ENCODE measurements at regions not wholly inside any gene's neighbourhood (a gene's known extent, or its start where the extent isn't known, plus 50 kb on each side); places are given as distances from the start of the nearest gene placed in this dataset.
"Not testable (repeated sequence)": the region's sequence is repeated elsewhere in the genome, so short reads cannot be mapped to it uniquely, and the experiment has no call there.

DNA sequence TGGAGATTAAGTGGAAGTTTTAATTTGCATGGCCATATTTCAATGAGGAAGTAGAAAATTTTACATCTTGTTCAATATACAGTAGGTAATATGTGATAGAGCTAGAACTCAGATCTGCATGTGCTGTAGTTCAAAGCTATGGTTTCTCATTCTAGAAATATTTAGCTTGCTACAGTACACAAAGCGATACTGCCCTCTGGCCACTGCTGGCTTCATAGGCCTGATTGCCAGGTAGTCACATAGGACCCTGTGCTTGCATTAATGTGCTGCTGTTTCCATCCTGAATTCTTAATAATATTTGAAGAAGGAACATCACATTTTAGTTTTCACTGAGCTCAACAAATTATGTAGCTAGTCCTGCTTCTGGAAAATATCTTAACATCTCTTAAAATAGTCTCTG, 87.0 kb downstream of the PLSCR2 start:
- peak in 1 of 2 experiments; percentile 41 for DNase-seq

DNA sequence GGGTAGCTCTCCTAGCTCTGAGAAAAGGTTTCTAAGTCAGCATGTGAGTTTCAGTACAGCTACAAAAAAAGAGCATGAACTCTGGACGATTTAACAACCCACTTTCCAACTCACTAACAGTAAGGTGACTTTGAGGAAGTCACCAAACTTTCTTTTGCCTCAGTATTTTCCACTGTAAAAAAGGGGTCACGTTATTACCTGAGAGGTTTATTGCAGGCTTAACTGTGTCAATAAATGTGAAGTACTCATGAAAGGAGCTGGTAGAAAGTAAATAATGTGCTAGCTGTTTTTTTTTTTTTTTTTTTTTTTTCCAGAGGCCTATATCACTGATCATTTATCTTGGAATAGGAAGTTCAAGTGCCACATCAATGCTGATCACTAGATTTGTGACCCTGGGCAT, 89.3 kb downstream of the PLSCR2 start:
- no peak for DNase-seq

DNA sequence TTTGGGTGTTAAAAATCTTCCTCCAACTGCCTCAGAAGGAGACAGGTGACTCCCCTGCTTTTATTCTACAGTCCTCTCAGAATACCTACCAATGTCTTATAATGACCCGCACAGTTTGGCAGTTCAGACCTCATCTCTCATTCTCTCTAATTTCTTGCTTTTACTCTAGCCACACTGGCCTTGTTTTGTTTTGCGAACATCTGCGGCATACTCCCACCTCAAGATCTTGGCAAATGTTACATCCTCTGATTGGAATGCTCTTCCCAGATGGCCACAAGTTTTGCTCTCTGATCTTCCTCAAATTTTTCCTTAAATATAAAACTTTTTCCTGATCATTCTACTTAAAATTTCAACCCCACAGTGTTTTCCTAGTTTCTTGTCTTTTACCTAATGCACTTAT, 94.1 kb downstream of the PLSCR2 start:
- no peak for DNase-seq

DNA sequence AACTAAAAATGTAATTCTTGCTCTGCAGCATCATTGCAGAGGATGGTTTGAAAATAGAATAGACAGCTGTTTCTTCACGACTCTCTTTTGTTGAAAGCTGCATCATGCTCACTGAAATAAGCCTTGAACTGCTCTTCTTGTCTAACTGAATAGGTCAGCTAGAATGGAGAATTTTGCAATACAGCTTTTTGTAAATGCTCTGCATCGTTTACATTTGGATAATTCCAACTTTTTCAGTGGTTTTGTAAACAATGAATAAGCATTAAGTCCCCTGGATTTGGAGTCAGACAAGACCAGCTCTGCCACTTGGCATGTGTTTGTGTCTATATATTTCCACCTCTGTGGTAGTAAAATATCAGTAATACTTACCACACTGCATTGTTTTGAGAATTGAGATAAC, 95.2 kb downstream of the PLSCR2 start:
- DNase-seq: no peak

DNA sequence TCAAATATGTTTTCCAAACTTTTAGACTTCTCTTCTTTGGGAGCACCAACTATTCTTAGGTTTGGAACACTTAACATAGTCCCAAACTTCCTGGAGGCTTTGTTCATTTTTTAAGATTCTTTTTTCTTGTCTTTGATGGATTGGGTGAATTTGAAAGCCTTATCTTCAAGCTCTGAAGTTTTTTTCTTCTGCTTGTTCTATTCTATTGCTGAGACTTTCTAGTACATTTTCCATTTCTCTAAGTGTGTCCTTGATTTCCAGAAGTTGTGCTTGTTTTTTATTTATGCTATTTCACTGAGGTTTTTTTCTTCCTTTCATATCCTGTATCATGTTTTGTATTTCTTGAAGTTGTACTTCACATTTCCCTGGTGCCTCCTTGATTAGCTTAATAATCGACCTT, 97.5 kb downstream of the PLSCR2 start:
- no peak for DNase-seq

DNA sequence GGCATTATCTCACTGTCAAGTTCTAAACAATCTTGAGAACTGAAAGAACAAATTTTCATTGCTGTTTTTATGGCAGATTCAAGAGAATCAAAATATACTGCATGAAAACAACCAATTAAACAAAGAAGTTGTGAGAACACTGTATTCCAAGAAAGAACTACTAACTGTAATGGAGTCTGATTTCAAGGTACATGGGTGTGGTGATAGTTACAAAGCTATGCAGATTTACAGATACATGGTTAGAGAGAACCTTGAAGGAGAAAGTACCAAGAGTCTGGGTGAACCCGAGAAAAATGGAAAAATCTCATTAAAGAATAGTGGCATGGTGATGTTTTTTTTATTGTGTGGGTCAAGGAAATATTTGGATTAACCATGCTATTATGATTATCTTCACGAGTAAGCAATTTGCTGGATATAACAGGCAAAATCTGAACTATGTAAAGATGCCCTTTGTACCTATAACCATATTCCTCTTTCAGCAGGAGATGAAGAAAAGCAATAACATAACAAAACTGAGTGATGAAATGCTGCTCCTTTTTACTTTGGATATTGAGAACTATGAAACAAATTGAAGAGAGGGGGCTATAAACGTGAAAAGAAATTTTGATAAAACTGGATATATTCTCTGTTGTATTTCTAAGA, 100.4 kb downstream of the PLSCR2 start:
- DNase-seq: no peak

DNA sequence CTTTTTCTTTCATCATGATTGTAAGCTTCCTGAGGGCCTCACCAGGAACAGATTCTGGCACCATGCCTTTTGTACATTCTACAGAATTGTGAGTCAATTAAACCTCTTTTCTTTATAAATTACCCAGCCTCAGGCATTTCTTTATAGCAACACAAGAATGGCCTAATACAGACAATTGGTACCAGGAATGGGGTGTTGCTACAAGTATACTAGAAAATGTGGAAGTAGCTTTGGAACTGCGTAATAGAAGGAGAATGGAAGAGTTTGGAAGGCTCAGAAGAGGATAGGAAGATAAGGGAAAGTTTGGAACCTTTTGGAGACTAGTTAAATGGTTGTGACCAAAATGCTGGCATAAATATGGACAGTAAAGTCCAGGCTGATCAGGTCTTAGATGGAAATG, 108.9 kb upstream of the PLSCR4 start:
- DNase-seq: no peak

DNA sequence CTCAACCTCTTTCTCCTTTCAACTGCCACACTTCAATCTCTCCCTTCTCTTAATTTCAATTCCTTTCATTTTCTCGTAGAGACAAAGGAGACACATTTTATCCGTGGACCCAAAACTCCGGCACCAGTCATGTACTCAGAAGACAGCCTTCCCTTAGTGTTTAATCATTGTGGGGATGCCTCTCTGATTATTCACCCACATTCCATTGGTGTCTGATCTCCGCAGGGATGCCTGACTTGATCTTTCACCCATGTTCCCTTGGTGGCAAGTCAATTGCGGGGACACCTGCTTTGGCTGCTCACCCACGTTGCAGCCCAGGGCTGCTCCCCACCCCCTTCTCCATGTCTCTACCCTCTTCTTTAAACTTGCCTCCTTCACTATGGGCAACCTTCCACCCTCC, 103.5 kb upstream of the PLSCR4 start:
- DNase-seq: not testable (repeated sequence)

DNA sequence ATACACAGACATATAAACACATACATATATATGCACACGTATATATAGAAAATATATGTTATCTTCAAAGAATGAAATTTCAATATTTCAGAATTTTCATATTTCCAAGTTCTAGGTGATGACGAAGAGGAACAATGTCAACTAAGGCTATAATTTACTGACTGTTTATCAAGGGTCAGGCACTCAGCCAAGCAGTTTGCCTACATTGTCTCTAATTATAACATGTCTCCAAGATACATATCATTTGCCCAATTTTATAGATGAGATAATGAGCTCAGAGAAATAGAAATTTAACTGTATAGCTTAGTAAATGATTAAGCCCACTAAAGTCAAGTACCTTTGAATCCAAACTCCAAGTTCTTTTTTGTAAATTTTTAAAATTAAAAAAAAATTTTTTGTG, 99.9 kb upstream of the PLSCR4 start:
- DNase-seq: peak; percentile 29 to 85

DNA sequence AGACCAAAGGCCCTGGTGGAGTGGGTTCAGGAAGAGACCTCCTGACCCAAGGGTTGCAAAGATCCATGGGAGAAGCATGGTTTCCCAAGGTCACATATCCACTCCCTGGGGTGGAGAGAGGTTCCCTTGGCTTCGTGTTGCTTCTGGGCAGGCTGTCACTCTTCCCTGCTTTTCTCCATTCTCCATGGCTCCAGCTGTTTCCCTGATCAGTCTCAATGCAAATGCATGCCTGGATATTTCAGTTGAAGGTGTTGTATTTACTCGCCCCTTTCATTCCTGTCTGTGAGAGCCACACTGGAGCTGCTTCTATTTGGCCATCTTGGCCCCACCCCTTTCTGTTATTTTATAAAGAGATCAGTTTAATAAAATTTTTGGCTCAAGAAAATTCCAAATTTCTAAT, 95.0 kb upstream of the PLSCR4 start:
- no peak for DNase-seq

DNA sequence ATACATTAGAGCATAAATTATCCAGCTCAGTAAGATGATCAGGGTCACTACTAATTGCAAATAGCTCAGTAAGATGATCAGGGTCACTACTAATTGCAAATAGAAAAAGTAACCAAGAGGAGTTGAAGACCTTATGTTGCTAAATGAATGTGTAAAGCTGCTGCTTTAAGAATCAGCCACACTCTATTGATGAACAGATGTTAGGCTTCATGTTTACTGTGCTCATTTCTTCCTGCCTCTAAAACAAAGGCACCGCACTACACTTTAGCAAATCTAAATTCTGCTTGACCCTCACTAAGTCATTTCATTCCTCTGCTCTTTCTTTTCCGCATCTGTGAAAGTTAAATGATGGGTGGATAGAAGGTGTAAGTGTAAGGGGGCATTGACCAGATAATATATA, 92.6 kb upstream of the PLSCR4 start:
- DNase-seq: no peak

DNA sequence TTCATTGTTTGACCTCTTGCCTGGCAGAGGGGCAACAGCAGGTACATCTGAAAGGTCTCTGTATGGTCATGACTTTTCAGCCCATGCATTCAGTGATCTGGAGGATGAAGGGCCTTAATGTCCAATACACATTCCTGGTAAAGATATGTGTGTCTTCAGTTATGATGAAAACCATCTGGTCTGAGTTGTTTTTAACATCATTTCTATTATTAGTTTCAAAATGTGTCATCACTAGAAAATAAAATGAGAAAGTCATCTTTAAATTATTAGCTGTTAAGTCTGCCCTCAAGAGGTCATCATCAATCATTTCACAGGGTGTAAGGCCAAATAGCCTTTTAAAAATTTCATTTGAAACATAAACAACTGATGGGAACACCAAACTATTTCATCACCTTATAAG, 92.1 kb upstream of the PLSCR4 start:
- no peak for DNase-seq

DNA sequence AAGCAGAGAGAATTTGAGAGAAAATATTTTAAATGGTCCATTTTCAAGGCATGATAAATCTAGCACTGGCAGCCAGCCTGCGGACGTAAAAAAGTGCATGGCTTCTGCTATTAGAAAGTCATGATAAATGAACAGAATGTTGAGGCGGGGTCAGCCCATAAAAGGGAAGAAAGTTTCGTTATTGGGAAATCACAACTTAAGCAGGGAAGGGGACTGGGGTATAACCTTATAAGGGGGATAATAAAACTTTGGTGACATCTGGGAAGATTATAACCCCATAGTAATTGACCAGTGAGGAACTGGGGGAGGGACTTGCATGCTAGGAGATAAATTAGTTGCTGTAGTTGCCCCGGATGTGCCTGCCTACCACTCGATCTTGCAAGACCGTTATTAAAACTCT, 88.4 kb upstream of the PLSCR4 start:
- no peak for DNase-seq

DNA sequence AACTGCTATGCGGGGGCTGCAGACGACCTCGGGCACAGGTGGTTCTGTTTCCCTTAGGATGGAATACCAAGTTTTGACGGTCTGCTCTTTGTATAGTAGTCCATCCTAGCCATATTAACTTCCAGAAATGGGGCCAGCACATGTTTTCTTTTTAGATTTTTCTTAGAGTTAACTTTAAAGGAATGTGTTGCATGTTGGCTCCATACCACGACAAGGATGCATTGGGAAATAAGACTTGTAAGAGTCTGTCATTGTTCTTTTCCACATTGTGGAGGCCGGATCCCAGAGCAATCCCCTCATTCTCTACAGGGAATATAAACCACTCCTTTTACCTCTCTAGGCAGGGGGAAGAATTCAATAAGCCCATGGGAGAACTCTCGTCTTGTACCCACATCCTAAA, 87.1 kb upstream of the PLSCR4 start:
- DNase-seq: no peak

DNA sequence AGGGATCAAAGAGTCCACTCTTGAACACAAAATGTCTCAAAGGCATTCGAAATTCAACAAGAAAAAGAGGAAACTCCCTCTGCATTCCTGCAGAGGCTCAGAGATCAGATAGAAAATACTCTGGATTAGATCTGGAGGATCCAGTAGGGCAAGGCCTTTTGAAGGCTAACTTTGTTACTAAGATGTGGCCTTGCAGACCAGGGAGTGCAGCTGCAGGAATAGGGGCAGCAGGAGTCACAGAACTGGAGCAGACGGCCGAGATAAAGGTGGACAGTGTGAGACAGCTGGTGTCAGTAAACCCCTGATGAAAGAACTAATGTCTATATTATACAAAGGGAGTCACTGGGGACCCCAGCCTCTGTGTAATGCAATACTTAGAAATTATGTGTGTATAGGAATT, 84.5 kb upstream of the PLSCR4 start:
- DNase-seq: no peak

DNA sequence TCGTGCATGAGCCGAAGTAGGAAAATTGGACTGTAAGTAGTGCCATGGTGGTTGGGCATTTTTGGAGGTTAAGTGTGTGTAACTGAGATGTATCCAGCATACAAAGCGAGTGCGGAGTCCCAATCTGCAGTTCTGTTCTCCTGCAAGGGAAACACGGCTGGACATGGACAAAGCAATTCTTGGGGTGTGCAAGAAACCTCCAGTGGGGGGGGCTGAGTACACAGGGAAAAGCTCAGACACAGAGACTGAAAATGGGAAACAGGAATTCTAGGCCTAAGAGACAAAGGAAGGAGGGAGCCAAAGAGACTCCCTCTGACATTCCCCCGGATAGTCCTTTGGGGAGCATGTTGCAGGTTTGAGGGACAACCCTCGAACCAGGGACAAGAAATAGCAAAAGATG, 83.2 kb upstream of the PLSCR4 start:
- DNase-seq: no peak

DNA sequence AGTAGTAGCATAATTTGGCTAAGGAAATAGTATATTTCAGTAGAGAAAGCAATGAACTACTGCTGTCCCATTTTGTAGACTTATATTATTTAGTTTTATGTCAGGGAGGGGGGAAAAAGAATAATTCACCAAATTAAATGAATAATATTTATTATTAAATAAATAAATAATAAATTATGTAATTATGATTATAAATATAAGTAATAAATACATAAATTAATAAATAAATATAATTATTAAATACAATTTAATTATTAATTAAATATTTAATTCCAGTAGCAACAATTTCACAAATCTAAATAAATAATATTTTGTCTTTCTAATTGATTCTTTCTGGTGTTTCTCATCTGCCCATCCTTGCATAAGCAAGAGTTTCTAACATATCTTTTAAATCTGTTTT, 81.1 kb upstream of the PLSCR4 start:
- no peak for DNase-seq

DNA sequence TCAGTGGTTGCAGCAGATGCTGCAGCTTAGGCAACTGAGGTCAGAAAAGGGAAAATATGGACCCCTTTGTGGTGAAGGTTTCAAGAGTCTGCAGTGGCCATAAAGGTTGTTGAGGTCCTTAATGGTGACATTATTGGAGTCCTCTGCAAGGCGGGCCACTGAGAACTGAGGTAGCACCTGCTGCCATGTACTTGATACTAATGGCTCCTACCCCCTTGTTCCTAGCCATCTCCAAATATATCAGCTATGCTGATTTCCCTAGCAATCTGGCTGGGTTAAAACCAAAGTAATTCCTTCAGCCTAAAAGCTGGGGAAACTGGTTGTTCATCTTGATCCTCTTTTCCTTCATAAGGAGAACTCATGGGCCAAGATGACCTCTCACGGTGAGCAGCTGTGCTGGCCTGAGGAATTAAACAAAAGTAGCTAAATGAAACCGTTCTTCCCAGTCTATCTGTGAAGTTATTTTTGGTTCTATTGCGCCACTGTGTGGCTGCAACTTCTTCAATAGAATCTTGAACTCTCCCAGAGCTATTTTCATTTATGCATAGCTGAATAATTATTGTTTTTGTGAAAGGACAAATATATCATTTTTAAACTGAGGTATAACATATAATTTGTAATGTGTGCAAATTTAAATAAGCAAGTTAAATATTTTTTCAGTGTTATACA, 76.1 kb upstream of the PLSCR4 start:
- DNase-seq: peak; percentile 8 to 47

DNA sequence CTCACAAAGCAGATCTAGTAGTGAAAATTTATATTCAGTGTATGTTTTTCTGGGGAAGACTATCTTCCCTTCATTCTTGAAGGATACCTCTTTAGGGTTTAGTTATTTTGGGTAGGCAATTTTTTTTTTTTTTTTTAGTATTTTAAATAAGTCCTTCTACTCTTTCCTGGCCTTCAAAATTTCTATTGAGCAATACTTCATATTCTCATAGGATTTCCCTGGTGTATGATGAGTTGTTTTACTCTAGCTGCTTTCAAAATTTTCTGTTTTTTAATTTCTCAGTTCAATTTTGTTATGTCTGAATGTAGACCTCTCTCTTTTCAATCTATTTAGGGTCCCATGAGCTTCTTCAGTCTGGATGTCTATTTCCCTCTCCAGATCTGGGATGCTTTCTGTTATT, 74.3 kb upstream of the PLSCR4 start:
- DNase-seq: no peak

DNA sequence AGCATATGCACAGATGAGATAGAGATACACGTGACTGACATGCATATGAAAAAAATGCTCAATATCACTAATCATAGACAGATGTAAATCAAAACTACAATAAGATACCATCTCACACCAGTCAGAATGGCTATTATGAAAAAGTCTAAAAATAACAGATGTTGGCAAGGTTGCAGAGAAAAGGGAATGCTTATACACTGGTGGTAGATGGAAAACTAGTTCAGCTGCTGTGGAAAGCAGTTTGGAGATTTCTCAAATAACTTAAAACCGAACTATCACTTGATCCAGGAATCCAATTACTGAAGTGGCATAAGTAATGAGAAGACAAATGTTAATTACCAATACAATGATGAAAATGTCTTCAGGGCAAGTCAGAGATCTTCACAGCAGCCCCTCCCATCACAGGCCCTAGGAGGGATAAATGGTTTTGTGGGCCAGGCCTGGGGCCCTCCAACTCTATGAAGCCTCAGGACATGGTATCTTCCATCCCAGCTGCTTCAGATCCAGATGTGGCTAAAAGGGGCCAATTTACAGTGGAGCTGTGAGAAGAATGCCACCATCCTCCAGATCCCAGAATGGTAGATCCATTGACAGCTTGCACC, 71.4 kb upstream of the PLSCR4 start:
- DNase-seq: no peak

DNA sequence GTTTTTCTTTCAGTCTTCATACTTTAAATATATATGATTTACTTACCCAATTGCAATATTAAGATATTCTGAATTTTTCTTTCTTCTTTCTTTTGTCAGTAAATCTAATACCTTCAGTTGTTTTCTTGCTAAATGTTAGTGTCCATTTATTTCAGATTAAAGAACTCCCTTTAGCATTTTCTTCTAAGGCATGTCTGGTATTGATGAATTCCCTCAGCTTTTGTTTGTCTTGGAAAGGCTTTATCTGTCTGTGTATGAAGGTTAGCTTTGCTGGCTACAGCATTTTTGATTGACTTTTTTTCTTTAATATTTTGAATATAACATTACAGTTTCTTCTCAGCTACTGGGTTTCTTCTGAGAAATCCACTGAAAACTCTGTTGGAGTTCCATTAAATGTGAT, 64.0 kb upstream of the PLSCR4 start:
- DNase-seq: no peak

DNA sequence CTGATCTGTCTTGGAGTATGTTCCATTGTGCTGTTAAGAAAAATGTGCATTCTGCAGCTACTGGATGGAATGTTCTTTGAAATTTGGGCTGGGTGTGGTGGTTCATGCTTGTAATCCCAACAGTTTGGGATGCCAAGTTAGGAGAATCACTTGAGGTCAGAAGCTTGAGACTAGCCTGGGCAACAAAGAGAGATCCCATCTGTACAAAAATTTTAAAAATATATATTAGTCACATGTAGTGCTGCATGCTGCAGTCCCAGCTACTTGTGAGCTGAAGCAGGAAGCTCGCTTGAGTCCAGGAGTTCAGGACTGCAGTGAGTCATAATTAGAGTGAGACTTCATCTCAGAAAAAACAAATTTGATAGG, 62.8 kb upstream of the PLSCR4 start:
- no peak for DNase-seq

DNA sequence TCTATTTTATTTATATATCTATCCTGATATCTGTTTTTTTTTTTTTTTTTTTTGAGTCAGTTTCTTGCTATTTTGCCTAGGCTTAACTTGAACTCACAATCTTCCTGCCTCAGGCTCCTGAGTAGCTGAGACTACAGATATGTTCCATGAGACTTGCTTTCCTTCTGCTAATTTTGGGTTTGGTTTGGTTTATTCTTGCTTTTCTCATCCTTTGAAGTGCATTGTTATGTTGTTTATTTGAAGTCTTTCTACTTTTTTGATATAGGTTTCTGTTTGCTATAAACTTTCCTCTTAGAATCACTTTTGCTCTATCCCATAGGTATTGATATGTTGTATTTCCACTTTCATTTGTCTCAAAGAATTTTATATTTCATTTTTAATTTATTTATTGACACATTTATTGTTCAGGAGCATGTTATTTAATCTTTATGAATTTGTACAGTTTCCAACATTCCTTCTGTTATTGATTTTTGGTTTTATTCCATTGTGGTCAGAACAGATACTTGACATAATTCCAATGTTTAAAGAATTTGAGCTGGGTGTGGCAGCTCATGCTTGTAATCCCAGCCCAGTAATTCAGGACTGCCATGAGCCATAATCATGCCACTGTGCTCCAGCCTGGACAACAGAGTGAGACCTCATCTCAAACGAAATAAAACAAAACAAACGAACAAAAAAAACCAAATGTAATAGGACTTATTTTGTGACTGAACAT, 62.3 kb upstream of the PLSCR4 start:
- DNase-seq: no peak

DNA sequence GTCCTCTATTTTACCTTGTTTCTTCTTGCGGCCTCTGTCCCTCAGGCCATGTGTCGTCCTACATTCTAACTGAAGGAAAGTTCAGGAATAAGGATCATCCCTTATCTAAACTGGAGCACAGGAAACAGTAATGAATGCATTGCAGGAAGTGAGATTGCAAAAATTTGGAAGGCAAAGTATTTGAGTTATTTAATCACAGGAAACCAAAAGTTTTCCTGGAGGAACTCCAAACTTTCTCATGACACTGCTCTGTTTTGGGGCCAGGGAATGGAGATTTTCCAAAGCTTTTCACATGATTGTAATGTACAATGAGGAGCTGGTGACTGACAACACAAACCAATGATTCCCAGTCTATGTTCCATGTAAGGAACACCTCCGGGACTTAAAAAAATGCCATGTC, 57.8 kb upstream of the PLSCR4 start:
- no peak for DNase-seq
